Activated CD4-positive, alpha-beta T cell treated with anti-CD3 and anti-CD28 coated beads for 36 hours (primary cell): ENCODE measurements at regions not wholly inside any gene's neighbourhood (a gene's known extent, or its start where the extent isn't known, plus 50 kb on each side); places are given as distances from the start of the nearest gene placed in this dataset.
"Not testable (repeated sequence)": the region's sequence is repeated elsewhere in the genome, so short reads cannot be mapped to it uniquely, and the experiment has no call there.

Experiments
- ATAC-seq: fragments of 200-7000 bp; cut with Tn5 transposase; one replicate; pipeline ENCODE4 v1.10.0; 2021; ENCODE audit warnings: mild to moderate bottlenecking, moderate library complexity
- CTCF ChIA-PET: fragments of 350-600 bp; sonication (Branson Sonifier 250); formaldehyde crosslinking; loops from one replicate; lab custom pipeline; 2021; ENCODE audit warnings: antibody characterized with exemption; lab: Charles Lee
- POLR2A ChIA-PET: fragments of 350-600 bp; sonication (Branson Sonifier 250); formaldehyde crosslinking; loops from one replicate; lab custom pipeline; 2021; ENCODE audit warnings: antibody characterized with exemption, inconsistent platforms; lab: Charles Lee
- DNase-seq: peaks from one replicate; pipeline ENCODE4 v3.0.0-alpha.2; 2020
- H3K27ac Mint-ChIP-seq: one replicate; pipeline ENCODE4 v1.8.0; 2021; ENCODE audit warnings: mixed read lengths
- H3K27me3 Mint-ChIP-seq: one replicate; pipeline ENCODE4 v1.8.0; 2021; ENCODE audit warnings: mixed read lengths
- H3K36me3 Mint-ChIP-seq: one replicate; pipeline ENCODE4 v1.8.0; 2021; ENCODE audit warnings: low read depth, mixed read lengths
- H3K4me1 Mint-ChIP-seq: one replicate; pipeline ENCODE4 v1.8.0; 2021; ENCODE audit warnings: mixed read lengths
- H3K4me3 Mint-ChIP-seq: one replicate; pipeline ENCODE4 v1.8.0; 2021; ENCODE audit warnings: mild to moderate bottlenecking, moderate library complexity, mixed read lengths
- H3K9me3 Mint-ChIP-seq: one replicate; pipeline ENCODE4 v1.8.0; 2021; ENCODE audit warnings: low read depth, mixed read lengths
- intact Hi-C, 2 experiments: fragments of 100-400 bp; cut with DNase I in 1 of 2; cut with micrococcal nuclease in 1 of 2; formaldehyde crosslinking; loops; one replicate each; pipeline versions ENCODE4 v1.14.2 to v1.15.1; 2022 to 2024; cut with DNase I, micrococcal nuclease

DNA sequence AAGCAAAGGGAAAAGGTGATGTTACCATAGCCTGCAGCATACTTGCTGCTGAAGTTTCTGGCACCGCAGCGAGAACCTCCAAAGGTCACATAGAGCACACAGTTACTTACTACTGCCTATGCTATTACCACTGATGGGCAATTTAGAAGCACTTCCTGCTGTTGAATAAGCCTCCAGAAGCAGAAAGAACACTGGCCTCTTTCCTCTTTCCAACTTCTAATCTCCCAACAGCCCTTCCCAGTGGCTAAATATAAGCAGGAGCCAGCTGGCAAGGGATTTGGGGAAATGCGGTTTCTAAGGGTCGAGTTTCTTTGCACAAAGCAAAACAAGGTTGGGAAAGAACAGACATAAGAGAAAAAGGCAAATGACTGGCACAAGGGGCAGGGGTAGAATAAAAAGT is 669.2 kb upstream of the ACO1 start:
- H3K4me1 Mint-ChIP-seq = no peaks in the 10 kb centered on the region
- no peaks in the 10 kb centered on the region for H3K36me3 Mint-ChIP-seq
- ATAC-seq (no peak), DNase-seq (no peak)
- intact Hi-C loops = loop anchor here in 1 of 2 experiments (10.0 kb wide), 1 partner anchor 560 kb away; no protein-coding TSS in a partner anchor
- ChIA-PET POLR2A (no interaction called here), CTCF (no interaction called here)
- no peaks in the 10 kb centered on the region for H3K27me3 Mint-ChIP-seq
- H3K9me3 Mint-ChIP-seq = no peaks in the 10 kb centered on the region
- no peak overlapping the region for H3K4me3 Mint-ChIP-seq
- H3K27ac Mint-ChIP-seq = no peak overlapping the region

- ATAC-seq (no peak), DNase-seq (no peak)
- Mint-ChIP-seq H3K9me3 (no peaks in the 10 kb centered on the region), H3K27me3 (no peaks in the 10 kb centered on the region), H3K4me3 (no peak overlapping the region), H3K27ac (no peak overlapping the region), H3K4me1 (no peaks in the 10 kb centered on the region), H3K36me3 (no peaks in the 10 kb centered on the region)
- ChIA-PET POLR2A (no interaction called here), CTCF (no interaction called here)
- intact Hi-C loops = loop anchor here in 1 of 2 experiments (10.0 kb wide), 1 partner anchor 556 kb away; no protein-coding TSS in a partner anchor
These were observed 665.2 kb upstream of the ACO1 start for GRCh38 chr9:31719262-31719661.

DNA sequence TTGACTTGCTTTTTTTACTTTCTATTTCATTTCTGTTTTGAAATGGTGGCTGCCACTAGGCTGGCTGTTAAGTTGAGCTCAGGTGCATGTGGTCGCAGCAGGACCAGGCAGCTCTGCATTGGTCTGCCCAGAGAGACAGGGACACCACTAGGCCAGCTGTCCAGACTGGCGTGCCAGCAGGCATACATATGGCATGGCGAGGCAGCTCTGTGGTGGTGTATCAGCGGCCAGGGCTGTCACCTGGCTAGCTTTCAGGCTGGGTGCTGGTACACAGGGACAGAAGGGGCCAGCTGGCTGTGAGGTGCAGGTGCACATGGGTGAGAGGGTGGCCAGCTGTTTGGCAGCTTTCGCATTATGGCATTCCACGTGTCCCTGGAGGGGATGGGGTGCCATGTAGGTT is 654.0 kb upstream of the ACO1 start:
- Mint-ChIP-seq H3K27me3 (no peaks in the 10 kb centered on the region), H3K4me1 (no peaks in the 10 kb centered on the region), H3K27ac (no peak overlapping the region), H3K4me3 (no peak overlapping the region), H3K36me3 (no peaks in the 10 kb centered on the region), H3K9me3 (no peaks in the 10 kb centered on the region)
- POLR2A ChIA-PET = no interaction called here
- no peak for ATAC-seq
- CTCF ChIA-PET = no interaction called here
- no peak for DNase-seq
- intact Hi-C loops = no loop called here

DNA sequence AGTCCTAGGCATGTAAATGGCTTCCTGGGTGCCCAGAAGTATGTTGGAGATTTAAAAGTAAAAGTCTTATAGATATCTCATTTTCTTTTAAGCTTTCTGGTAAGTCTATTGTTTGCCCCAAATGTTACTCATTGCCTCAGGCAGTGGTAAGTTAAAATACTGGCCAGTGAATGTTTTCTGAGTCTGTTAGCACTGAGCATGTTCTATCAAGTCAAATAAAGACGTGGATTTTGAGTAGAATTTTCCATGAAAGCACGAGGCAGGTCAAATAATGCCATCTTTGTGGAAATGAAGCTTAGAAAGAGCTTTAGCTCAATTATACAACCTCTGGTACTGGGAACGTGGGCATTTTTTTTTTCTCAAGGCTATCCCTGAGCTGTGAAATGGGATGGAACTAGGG is 651.3 kb upstream of the ACO1 start:
- Mint-ChIP-seq H3K4me1 (no peaks in the 10 kb centered on the region), H3K27me3 (no peaks in the 10 kb centered on the region), H3K27ac (no peak overlapping the region), H3K36me3 (no peaks in the 10 kb centered on the region), H3K4me3 (no peak overlapping the region), H3K9me3 (no peaks in the 10 kb centered on the region)
- ATAC-seq = no peak
- DNase-seq = no peak
- intact Hi-C loops = no loop called here
- CTCF ChIA-PET = interaction anchor here (0.7 to 0.8 kb wide), 2 partner anchors 13 kb away, joined by 3 to 4 read pairs; no protein-coding TSS in a partner anchor
- POLR2A ChIA-PET = no interaction called here

DNA sequence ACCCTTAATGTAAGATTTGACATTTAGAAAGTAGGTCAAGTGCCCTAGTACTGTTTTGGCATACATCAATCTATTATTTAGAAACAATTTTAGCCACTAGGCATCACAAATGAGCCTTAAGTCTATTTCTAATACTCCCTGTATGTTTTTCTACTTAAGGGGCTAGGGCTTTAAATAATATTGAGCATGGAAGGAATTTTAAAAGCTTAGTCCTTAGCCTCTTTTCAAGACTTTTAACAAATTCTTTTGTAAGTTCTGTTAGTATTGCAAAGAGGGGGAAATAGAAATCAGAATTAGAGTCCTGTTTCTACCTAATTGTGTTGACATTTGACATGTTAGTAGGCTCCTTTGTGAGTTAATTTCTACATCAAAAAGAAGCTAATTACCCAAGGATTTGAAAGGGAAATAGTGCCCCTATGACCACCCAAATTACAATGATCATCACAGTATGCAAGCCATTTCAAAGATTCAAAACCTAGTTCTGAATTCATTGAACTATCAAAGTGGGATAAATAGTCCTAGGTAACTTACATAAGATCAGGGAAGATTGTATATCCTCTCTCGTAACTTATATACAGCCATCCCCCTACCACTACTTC is 647.8 kb upstream of the ACO1 start:
- ATAC-seq (no peak), DNase-seq (no peak)
- Mint-ChIP-seq H3K4me3 (no peak overlapping the region), H3K4me1 (no peaks in the 10 kb centered on the region), H3K27me3 (no peaks in the 10 kb centered on the region), H3K36me3 (no peaks in the 10 kb centered on the region), H3K9me3 (no peaks in the 10 kb centered on the region), H3K27ac (no peak overlapping the region)
- ChIA-PET CTCF (no interaction called here), POLR2A (no interaction called here)
- intact Hi-C loops = no loop called here

- Mint-ChIP-seq H3K27me3 (no peaks in the 10 kb centered on the region), H3K27ac (no peak overlapping the region), H3K4me3 (no peak overlapping the region), H3K9me3 (no peaks in the 10 kb centered on the region), H3K36me3 (no peaks in the 10 kb centered on the region), H3K4me1 (no peaks in the 10 kb centered on the region)
- ATAC-seq (no peak), DNase-seq (no peak)
- ChIA-PET CTCF (no interaction called here), POLR2A (no interaction called here)
- intact Hi-C loops = no loop called here
These were observed 643.7 kb upstream of the ACO1 start for GRCh38 chr9:31740705-31741104.

DNA sequence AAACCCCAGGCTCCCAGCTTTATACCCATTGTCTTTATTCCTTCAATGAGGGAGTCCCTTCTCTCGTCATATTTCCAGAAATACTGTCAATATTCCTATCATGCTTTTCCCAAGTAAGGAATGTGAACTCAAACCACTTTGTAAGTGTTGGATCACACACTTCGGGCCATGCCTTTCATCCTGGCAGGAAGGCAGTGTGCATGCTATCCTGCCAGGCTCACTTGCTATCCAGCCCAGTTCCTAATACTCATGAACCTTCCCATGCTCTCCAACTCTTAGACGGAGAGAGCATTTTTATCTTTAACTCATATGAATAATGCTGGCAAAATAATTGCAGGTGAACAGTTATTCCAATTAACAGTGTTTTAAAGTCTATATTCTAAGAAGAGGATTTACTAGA is 639.9 kb upstream of the ACO1 start:
- H3K4me3 Mint-ChIP-seq = no peak overlapping the region
- H3K27me3 Mint-ChIP-seq = no peaks in the 10 kb centered on the region
- no peaks in the 10 kb centered on the region for H3K4me1 Mint-ChIP-seq
- ChIA-PET POLR2A (no interaction called here), CTCF (no interaction called here)
- ATAC-seq (no peak), DNase-seq (no peak)
- H3K36me3 Mint-ChIP-seq = no peaks in the 10 kb centered on the region
- H3K9me3 Mint-ChIP-seq = no peaks in the 10 kb centered on the region
- intact Hi-C loops = no loop called here
- no peak overlapping the region for H3K27ac Mint-ChIP-seq

DNA sequence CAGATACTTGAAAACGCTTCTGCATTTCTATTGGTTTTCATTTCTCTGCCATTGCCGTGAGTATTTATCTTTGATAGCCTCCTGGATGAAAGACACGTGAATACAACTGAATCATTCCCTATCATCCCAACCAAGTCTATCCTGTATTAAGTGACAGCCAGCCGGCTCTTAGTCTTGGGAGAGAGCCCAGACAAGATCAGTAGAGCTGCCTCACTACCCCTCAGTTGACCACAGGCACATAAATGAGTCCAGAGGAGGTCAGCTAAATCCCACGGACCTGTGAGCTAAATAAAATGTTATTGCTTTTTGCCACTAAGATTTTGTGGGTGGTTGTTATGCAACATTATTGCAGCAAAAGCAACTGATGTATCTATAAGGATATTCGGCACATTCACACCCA is 639.0 kb upstream of the ACO1 start:
- H3K27ac Mint-ChIP-seq = no peak overlapping the region
- POLR2A ChIA-PET = no interaction called here
- DNase-seq (no peak), ATAC-seq (no peak)
- no peaks in the 10 kb centered on the region for H3K4me1 Mint-ChIP-seq
- no peak overlapping the region for H3K4me3 Mint-ChIP-seq
- H3K36me3 Mint-ChIP-seq = no peaks in the 10 kb centered on the region
- no peaks in the 10 kb centered on the region for H3K27me3 Mint-ChIP-seq
- CTCF ChIA-PET = interaction anchor here (1.1 to 1.8 kb wide), 2 partner anchors 9 to 12 kb away, joined by 3 to 4 read pairs; no protein-coding TSS in a partner anchor
- intact Hi-C loops = loop anchor here in 1 of 2 experiments (1.0 kb wide), 1 partner anchor 12 kb away; no protein-coding TSS in a partner anchor
- no peaks in the 10 kb centered on the region for H3K9me3 Mint-ChIP-seq

GRCh38 chr9:31745886-31746285 is 638.6 kb upstream of the ACO1 start:
- no peak for ATAC-seq
- H3K4me3 Mint-ChIP-seq = no peak overlapping the region

GRCh38 chr9:31753756-31754155 is 630.7 kb upstream of the ACO1 start:
- no peak for DNase-seq
- Mint-ChIP-seq H3K27ac (no peak overlapping the region), H3K36me3 (no peaks in the 10 kb centered on the region), H3K9me3 (peaks cover 2% of the 10 kb centered on the region), H3K27me3 (no peaks in the 10 kb centered on the region), H3K4me1 (no peaks in the 10 kb centered on the region), H3K4me3 (no peak overlapping the region)
- ChIA-PET CTCF (no interaction called here), POLR2A (no interaction called here)
- intact Hi-C loops = no loop called here
- no peak for ATAC-seq

More at GRCh38 chr9:31745886-31746285, 638.6 kb upstream of the ACO1 start:
- Mint-ChIP-seq H3K4me1 (no peaks in the 10 kb centered on the region), H3K27me3 (no peaks in the 10 kb centered on the region), H3K27ac (no peak overlapping the region), H3K36me3 (no peaks in the 10 kb centered on the region), H3K9me3 (no peaks in the 10 kb centered on the region)
- no peak for DNase-seq
- intact Hi-C loops = loop anchor here in 1 of 2 experiments (1.0 kb wide), 1 partner anchor 11 kb away; no protein-coding TSS in a partner anchor
- ChIA-PET CTCF (interaction anchor here (1.1 to 1.8 kb wide), 3 partner anchors 9 to 17 kb away, joined by 3 to 4 read pairs (median 3); no protein-coding TSS in a partner anchor), POLR2A (no interaction called here)

DNA sequence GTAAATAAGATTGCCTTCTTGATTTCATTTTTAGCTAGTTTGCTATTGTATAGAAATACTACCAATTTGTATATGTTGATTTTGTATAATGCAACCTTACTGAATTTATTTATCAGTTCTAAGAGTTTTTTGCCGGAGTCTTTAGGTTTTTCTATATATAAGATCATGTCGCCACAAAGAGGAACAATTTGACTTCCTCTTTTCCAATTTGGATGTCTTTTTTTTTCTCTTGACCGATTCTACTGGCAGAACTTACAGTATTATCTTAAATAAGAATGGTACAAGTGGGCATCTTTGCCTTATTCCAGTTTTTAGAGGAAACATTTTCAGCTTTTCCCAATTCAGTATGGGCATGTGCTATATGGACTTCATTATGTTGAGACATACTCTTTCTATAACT is 624.7 kb upstream of the ACO1 start:
- H3K4me3 Mint-ChIP-seq = no peak overlapping the region
- no peaks in the 10 kb centered on the region for H3K4me1 Mint-ChIP-seq
- POLR2A ChIA-PET = no interaction called here
- no peaks in the 10 kb centered on the region for H3K27me3 Mint-ChIP-seq
- H3K36me3 Mint-ChIP-seq = no peaks in the 10 kb centered on the region
- H3K9me3 Mint-ChIP-seq = no peaks in the 10 kb centered on the region
- ATAC-seq (no peak), DNase-seq (no peak)
- no peak overlapping the region for H3K27ac Mint-ChIP-seq
- intact Hi-C loops = no loop called here
- CTCF ChIA-PET = no interaction called here

DNA sequence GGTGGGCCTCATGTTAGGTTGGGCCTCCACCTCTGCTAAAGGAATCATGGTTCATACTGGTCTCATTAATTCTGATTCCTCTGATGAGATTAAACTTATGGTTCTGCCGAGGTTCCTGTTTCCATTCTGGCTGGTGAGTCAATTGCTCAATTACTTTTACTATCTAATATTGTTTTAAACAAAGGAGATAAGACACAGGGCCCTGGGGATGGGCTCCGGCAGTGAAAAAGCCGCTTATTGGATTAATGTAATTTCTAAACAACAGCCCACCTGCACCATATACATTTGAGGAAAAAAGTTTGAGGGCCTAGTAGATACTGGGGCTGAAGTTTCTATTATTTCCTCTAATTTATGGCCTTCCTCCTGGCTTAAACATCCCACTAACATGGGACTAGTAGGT is 610.4 kb upstream of the ACO1 start:
- H3K4me3 Mint-ChIP-seq, POLR2A ChIA-PET, H3K27ac Mint-ChIP-seq, CTCF ChIA-PET, ATAC-seq, H3K36me3 Mint-ChIP-seq, H3K4me1 Mint-ChIP-seq, H3K27me3 Mint-ChIP-seq, intact Hi-C loops, DNase-seq: not testable (repeated sequence)
- peaks cover 22% of the 10 kb centered on the region for H3K9me3 Mint-ChIP-seq
